Epithelial cell of esophagus (primary cell): ENCODE measurements at regions not wholly inside any gene's neighbourhood (a gene's known extent, or its start where the extent isn't known, plus 50 kb on each side); places are given as distances from the start of the nearest gene placed in this dataset.

Source experiments
- DNase-seq: peaks from one replicate; pipeline ENCODE4 v3.0.0; 2010; ENCODE audit warnings: low read depth
- H3K4me3 ChIP-seq: 2 replicates; pipeline ENCODE4 v1.5.1; 2011; ENCODE audit warnings: mild to moderate bottlenecking, low read length, control low read depth
- CTCF ChIP-seq: IDR thresholded peaks from 2 replicates; pipeline ENCODE4 v1.5.1; 2011; ENCODE audit warnings: low read depth, mild to moderate bottlenecking, low read length, control low read depth, inconsistent platforms; ENCODE audit not compliant: insufficient read depth; ENCODE audit errors: missing control alignments

- H3K4me3 ChIP-seq = no peak overlapping the region
- TF ChIP-seq CTCF = no peak
- no peak for DNase-seq
Observed at GRCh38 chr12:79512068-79512467, 178.7 kb downstream of the PAWR start.

GRCh38 chr12:79508622-79509021, 182.1 kb downstream of the PAWR start:
- TF ChIP-seq CTCF = no peak
- H3K4me3 ChIP-seq = no peak overlapping the region
- no peak for DNase-seq
